ENCODE measurements at regions not wholly inside any gene's neighbourhood (a gene's known extent, or its start where the extent isn't known, plus 50 kb on each side); places are given as distances from the start of the nearest gene placed in this dataset.
"Not testable (repeated sequence)": the region's sequence is repeated elsewhere in the genome, so short reads cannot be mapped to it uniquely, and the experiment has no call there.

- CTCF ChIA-PET: no interaction called here
- H3K9me3 ChIP-seq (ENCODE audit: low read length): no peaks in the 10 kb centered on the region
Observed at GRCh38 chr15:67936258-67936657, 96.4 kb upstream of the RNU6-1 start.

GRCh38 chr15:67937153-67937761 lies 97.4 kb upstream of the RNU6-1 start:
- no peak overlapping the region for H3K4me2 ChIP-seq (ENCODE audit: low read length)
- H4K20me1 ChIP-seq (ENCODE audit: low read length): no peaks in the 10 kb centered on the region
- ChIA-PET CTCF (no interaction called here), POLR2A (ENCODE audit: unreplicated experiment) (no interaction called here)
- H3K27ac ChIP-seq (ENCODE audit: low read length): no peak overlapping the region
- intact Hi-C loops (cut with micrococcal nuclease): no loop called here
- ATAC-seq (peak; percentile 83), DNase-seq (peak; percentile 64)
- BruUV-seq (replicated peaks): no TSS peak
- no peaks in the 10 kb centered on the region for H3K79me2 ChIP-seq (ENCODE audit: low read length)
- no peaks in the 10 kb centered on the region for H3K9me3 ChIP-seq (ENCODE audit: low read length)
- H2AFZ ChIP-seq (ENCODE audit: low read length): no peak overlapping the region
- no peaks in the 10 kb centered on the region for H3K27me3 ChIP-seq (ENCODE audit: low read length)
- no peaks in the 10 kb centered on the region for H3K36me3 ChIP-seq (ENCODE audit: low read depth, low read length)
- H3K9ac ChIP-seq (ENCODE audit: low read length): no peak overlapping the region
- H3F3A ChIP-seq (ENCODE audit: low read length, unreplicated experiment): no peaks in the 10 kb centered on the region
- TF ChIP-seq EZH2phosphoT487 (IDR thresholded peaks at IDR 0.05; ENCODE audit: borderline replicate concordance, low read length) (no peak), EZH2 (IDR thresholded peaks at IDR 0.05; ENCODE audit: low read length, unreplicated experiment) (no peak), CTCF (conservative IDR thresholded peaks at IDR 0.05; ENCODE audit: low read depth, low read length) (no peak)
- no peaks in the 10 kb centered on the region for H3K9me2 ChIP-seq (replicated peaks; ENCODE audit: low read length)
- peaks cover 21% of the 10 kb centered on the region for H3K4me1 ChIP-seq (ENCODE audit: insufficient read depth, low read length)
- H3K4me3 ChIP-seq (ENCODE audit: low read length): no peak overlapping the region

More at GRCh38 chr15:67936258-67936657, 96.4 kb upstream of the RNU6-1 start:
- ATAC-seq (no peak), DNase-seq (no peak)
- Histone ChIP-seq H4K20me1 (ENCODE audit: low read length) (no peaks in the 10 kb centered on the region), H2AFZ (ENCODE audit: low read length) (no peak overlapping the region), H3K4me2 (ENCODE audit: low read length) (no peak overlapping the region), H3K4me1 (ENCODE audit: insufficient read depth, low read length) (peaks cover 11% of the 10 kb centered on the region), H3K9ac (ENCODE audit: low read length) (no peak overlapping the region), H3K79me2 (ENCODE audit: low read length) (no peaks in the 10 kb centered on the region), H3K9me2 (replicated peaks; ENCODE audit: low read length) (no peaks in the 10 kb centered on the region), H3K27me3 (ENCODE audit: low read length) (no peaks in the 10 kb centered on the region), H3F3A (ENCODE audit: low read length, unreplicated experiment) (no peaks in the 10 kb centered on the region), H3K4me3 (ENCODE audit: low read length) (no peak overlapping the region), H3K27ac (ENCODE audit: low read length) (no peak overlapping the region), H3K36me3 (ENCODE audit: low read depth, low read length) (no peaks in the 10 kb centered on the region)
- no peak for TF ChIP-seq EZH2 (IDR thresholded peaks at IDR 0.05; ENCODE audit: low read length, unreplicated experiment)
- POLR2A ChIA-PET (ENCODE audit: unreplicated experiment): no interaction called here
- intact Hi-C loops (cut with micrococcal nuclease): no loop called here
- no TSS peak for BruUV-seq (replicated peaks)

- intact Hi-C loops (cut with micrococcal nuclease); BruUV-seq (replicated peaks); ATAC-seq: not testable (repeated sequence)
Observed at GRCh38 chr15:67939179-67939578, 99.3 kb upstream of the RNU6-1 start.

GRCh38 chr15:67939588-67940323 lies 99.9 kb upstream of the RNU6-1 start:
- H3K27me3 ChIP-seq (ENCODE audit: low read length); DNase-seq; H4K20me1 ChIP-seq (ENCODE audit: low read length); BruUV-seq (replicated peaks); H3K9me2 ChIP-seq (replicated peaks; ENCODE audit: low read length); H3K27ac ChIP-seq (ENCODE audit: low read length); H3K9ac ChIP-seq (ENCODE audit: low read length); H3K4me3 ChIP-seq (ENCODE audit: low read length); ATAC-seq; CTCF ChIA-PET; POLR2A ChIA-PET (ENCODE audit: unreplicated experiment); intact Hi-C loops (cut with micrococcal nuclease); H2AFZ ChIP-seq (ENCODE audit: low read length); H3K36me3 ChIP-seq (ENCODE audit: low read depth, low read length); H3K9me3 ChIP-seq (ENCODE audit: low read length); H3K4me2 ChIP-seq (ENCODE audit: low read length); H3K79me2 ChIP-seq (ENCODE audit: low read length); H3F3A ChIP-seq (ENCODE audit: low read length, unreplicated experiment): not testable (repeated sequence)
- peaks cover 22% of the 10 kb centered on the region for H3K4me1 ChIP-seq (ENCODE audit: insufficient read depth, low read length)

More at GRCh38 chr15:67939179-67939578, 99.3 kb upstream of the RNU6-1 start:
- DNase-seq; H3F3A ChIP-seq (ENCODE audit: low read length, unreplicated experiment); H3K36me3 ChIP-seq (ENCODE audit: low read depth, low read length); H4K20me1 ChIP-seq (ENCODE audit: low read length); H3K4me2 ChIP-seq (ENCODE audit: low read length); H3K4me3 ChIP-seq (ENCODE audit: low read length); H2AFZ ChIP-seq (ENCODE audit: low read length); POLR2A ChIA-PET (ENCODE audit: unreplicated experiment); H3K9me3 ChIP-seq (ENCODE audit: low read length); CTCF ChIA-PET; H3K9ac ChIP-seq (ENCODE audit: low read length); H3K79me2 ChIP-seq (ENCODE audit: low read length); H3K27ac ChIP-seq (ENCODE audit: low read length); H3K27me3 ChIP-seq (ENCODE audit: low read length); H3K9me2 ChIP-seq (replicated peaks; ENCODE audit: low read length): not testable (repeated sequence)
- peaks cover 22% of the 10 kb centered on the region for H3K4me1 ChIP-seq (ENCODE audit: insufficient read depth, low read length)
